Upper lobe of left lung (tissue), 6 donors: ENCODE measurements at regions not wholly inside any gene's neighbourhood (a gene's known extent, or its start where the extent isn't known, plus 50 kb on each side); places are given as distances from the start of the nearest gene placed in this dataset.

Experiments
- ATAC-seq, 2 donors: fragments of 200-7000 bp; cut with Tn5 transposase; one replicate each; pipeline ENCODE4 v1.9.1; 2022; ENCODE audit warnings: mild to moderate bottlenecking in 2 of 2, moderate library complexity in 2 of 2; ENCODE audit not compliant: low FRiP score in 2 of 2
- DNase-seq, 2 donors: peaks; one replicate each; pipeline ENCODE4 v3.0.0-alpha.2; 2019 to 2020
- H3K27ac ChIP-seq, 4 donors: fragments of 200-600 bp; sonication (generic); one replicate each; pipeline ENCODE4 v1.5.1; 2016 to 2019
- H3K27me3 ChIP-seq, 4 donors: fragments of 200-600 bp; sonication (generic); one replicate each; pipeline ENCODE4 v1.5.1; 2017 to 2019
- H3K36me3 ChIP-seq, 4 donors: fragments of 200-600 bp; sonication (generic); one replicate each; pipeline ENCODE4 v1.5.1; 2016 to 2019
- H3K4me1 ChIP-seq, 4 donors: fragments of 200-600 bp; sonication (generic); one replicate each; pipeline ENCODE4 v1.5.1; 2018 to 2019
- H3K4me3 ChIP-seq, 4 donors: fragments of 200-600 bp; sonication (generic); one replicate each; pipeline ENCODE4 v1.5.1; 2017 to 2019; ENCODE audit warnings: mild to moderate bottlenecking in 2 of 4, moderate library complexity in 1 of 4
- H3K9me3 ChIP-seq, 4 donors: fragments of 200-600 bp; sonication (generic); one replicate each; pipeline ENCODE4 v1.5.1; 2018 to 2019
- CTCF ChIP-seq, 6 experiments: fragments of 450-650 bp in 4 of 6; fragments of 200-600 bp in 2 of 6; sonication (generic) in 2 of 6; IDR thresholded peaks; one replicate each; pipeline ENCODE4 v1.5.1; 2016 to 2019; ENCODE audit warnings: antibody characterized with exemption in 6 of 6
- EP300 ChIP-seq, 4 donors: sonication (generic); formaldehyde crosslinking; IDR thresholded peaks; one replicate each; pipeline ENCODE4 v1.5.1; 2017; ENCODE audit warnings: antibody characterized with exemption in 4 of 4, control low read depth in 2 of 4
- POLR2A ChIP-seq, 4 donors: fragments of 450-650 bp; IDR thresholded peaks; one replicate each; pipeline ENCODE4 v1.5.1; 2016 to 2017; ENCODE audit warnings: antibody characterized with exemption in 4 of 4, mild to moderate bottlenecking in 2 of 4
- POLR2AphosphoS5 ChIP-seq, 2 donors: sonication (generic); formaldehyde crosslinking; IDR thresholded peaks; one replicate each; pipeline ENCODE4 v1.5.1; 2017; ENCODE audit warnings: antibody characterized with exemption in 2 of 2
- WGBS, 2 donors: methylation state at CpG; one replicate each; pipeline ENCODE4 v1.1.5; 2017 to 2018; 5-methylcytosine and 5-hydroxymethylcytosine counted together
- donor health status: DM: no; HTN: no; CAD: no; lungs with moderate emphysema.
- donor health status: DM: no; HTN: yes; CAD: no; lungs with severe emphysema.

DNA sequence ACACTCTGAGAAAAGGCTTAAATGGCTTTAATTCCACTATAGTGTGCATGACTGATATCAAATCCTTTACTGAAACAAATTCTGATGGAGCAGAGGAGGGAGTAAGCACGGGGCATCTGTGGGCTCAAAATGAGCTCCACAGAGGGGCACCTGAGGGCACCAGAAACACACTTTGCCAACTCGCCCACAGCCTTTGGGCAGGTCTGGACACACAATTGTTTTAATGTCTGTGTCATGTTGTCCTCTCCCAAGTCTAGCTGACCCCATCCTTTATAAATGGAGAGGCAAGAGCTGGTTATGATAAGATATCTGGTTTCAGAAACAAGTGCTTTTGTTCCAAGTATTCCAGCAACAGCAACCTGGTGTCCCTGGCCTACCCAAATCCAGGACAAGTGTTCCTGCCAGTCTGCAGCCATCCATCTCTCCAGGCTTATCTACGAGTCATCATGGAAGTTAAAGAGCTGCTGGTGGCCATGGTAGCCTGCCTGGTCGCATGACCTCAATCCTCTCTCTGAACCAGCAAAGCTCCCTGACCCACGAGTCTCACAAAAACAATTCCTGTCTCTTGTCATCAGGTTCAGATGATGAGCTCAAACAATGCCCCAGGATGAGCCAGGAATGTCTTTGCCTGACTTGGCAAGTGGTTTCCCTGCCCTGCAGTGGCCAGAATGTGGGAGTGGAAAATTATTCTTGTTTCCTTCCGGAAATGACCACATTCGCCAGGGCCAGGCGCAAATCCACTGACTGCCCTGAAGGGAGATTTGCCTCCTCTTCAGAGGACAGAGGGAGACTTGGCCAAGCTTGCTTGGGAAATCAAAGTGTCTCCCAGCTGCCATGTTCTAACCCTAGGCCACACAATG, 64.4 kb upstream of the TPM1 start:
- WGBS, 2 donors, result 76 to 80% methylated on average over 8 of the region's 8 CpGs
- no peaks in the 10 kb centered on the region for H3K4me1 ChIP-seq
- no peak overlapping the region for H3K27ac ChIP-seq
- H3K36me3 ChIP-seq, result no peaks in the 10 kb centered on the region
- DNase-seq (no peak), ATAC-seq (no peak)
- H3K4me3 ChIP-seq, result no peak overlapping the region
- no peak for TF ChIP-seq EP300 (IDR thresholded peaks at IDR 0.05)
- no peak for TF ChIP-seq POLR2A (IDR thresholded peaks at IDR 0.05)
- no peaks in the 10 kb centered on the region for H3K27me3 ChIP-seq
- no peaks in the 10 kb centered on the region for H3K9me3 ChIP-seq

DNA sequence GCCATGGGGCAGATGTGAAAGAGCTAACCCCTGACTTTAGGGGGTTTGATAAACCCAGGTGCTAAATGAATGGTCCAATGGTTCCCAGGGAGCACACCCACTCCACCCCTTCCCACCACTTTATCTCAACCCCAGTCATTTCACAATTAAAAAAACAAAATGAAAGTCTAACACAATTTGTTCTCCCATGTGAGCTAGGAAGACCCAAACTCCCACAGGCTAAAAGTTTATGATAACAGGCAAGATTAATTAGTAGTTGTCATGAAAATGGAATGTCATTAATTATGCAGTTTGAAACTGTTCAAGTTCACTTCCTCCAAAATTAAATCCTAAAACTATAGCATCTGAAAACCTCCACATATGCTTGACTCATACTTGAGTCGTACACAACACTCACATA, 63.3 kb upstream of the TPM1 start:
- Histone ChIP-seq H3K36me3 (no peaks in the 10 kb centered on the region), H3K9me3 (no peaks in the 10 kb centered on the region), H3K4me3 (no peak overlapping the region), H3K4me1 (no peaks in the 10 kb centered on the region), H3K27ac (no peak overlapping the region), H3K27me3 (no peaks in the 10 kb centered on the region)
- DNase-seq (no peak), ATAC-seq (no peak)
- TF ChIP-seq POLR2AphosphoS5 (IDR thresholded peaks at IDR 0.05) (no peak), POLR2A (IDR thresholded peaks at IDR 0.05) (no peak), CTCF (IDR thresholded peaks at IDR 0.05) (no peak), EP300 (IDR thresholded peaks at IDR 0.05) (no peak)
- 77 to 100% methylated on average over 1 of the region's 1 CpG for WGBS, 2 donors

DNA sequence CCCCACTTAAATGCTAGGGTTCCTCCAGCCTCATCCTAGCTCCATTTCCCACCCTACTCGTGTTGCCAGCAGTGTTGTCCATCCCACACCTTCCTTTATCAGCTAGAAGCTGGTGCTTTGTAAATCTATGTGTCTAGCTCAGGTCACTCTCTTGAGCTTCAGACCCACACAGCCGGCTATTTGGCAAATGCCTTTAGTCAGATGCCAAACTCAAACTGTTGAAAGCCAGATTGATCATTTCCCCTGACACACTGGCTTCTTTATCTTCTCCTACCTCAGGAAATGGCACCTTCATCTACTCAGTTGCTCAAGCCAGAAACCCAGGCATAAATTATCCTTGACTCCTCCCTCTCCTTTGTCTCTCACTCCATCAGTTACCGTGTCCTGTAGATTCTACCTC, 61.5 kb upstream of the TPM1 start:
- no peak overlapping the region for H3K27ac ChIP-seq
- no peak overlapping the region for H3K4me3 ChIP-seq
- no peaks in the 10 kb centered on the region for H3K36me3 ChIP-seq
- H3K27me3 ChIP-seq, result no peaks in the 10 kb centered on the region
- H3K9me3 ChIP-seq, result no peaks in the 10 kb centered on the region
- no peak for DNase-seq
- no peaks in the 10 kb centered on the region for H3K4me1 ChIP-seq
- WGBS, 2 donors, result 56 to 59% methylated on average over 3 of the region's 3 CpGs
- ATAC-seq, result no peak
- TF ChIP-seq POLR2A (IDR thresholded peaks at IDR 0.05) (no peak), CTCF (IDR thresholded peaks at IDR 0.05) (no peak), POLR2AphosphoS5 (IDR thresholded peaks at IDR 0.05) (no peak), EP300 (IDR thresholded peaks at IDR 0.05) (no peak)

GRCh38 chr15:62983956-62984355, 58.6 kb upstream of the TPM1 start:
- TF ChIP-seq EP300 (IDR thresholded peaks at IDR 0.05), result no peak
- no peak for TF ChIP-seq POLR2AphosphoS5 (IDR thresholded peaks at IDR 0.05)
- no peak for TF ChIP-seq POLR2A (IDR thresholded peaks at IDR 0.05)
- no peak for TF ChIP-seq CTCF (IDR thresholded peaks at IDR 0.05)
- WGBS, 2 donors, result 82 to 85% methylated on average over 8 of the region's 8 CpGs
- Histone ChIP-seq H3K27ac (no peak overlapping the region), H3K4me3 (no peak overlapping the region), H3K36me3 (no peaks in the 10 kb centered on the region), H3K4me1 (no peaks in the 10 kb centered on the region), H3K9me3 (no peaks in the 10 kb centered on the region), H3K27me3 (no peaks in the 10 kb centered on the region)
- ATAC-seq, result no peak
- no peak for DNase-seq

- no peaks in the 10 kb centered on the region for H3K27me3 ChIP-seq
- no peaks in the 10 kb centered on the region for H3K4me1 ChIP-seq
- no peak overlapping the region for H3K27ac ChIP-seq
- H3K9me3 ChIP-seq, result no peaks in the 10 kb centered on the region
- TF ChIP-seq POLR2A (IDR thresholded peaks at IDR 0.05) (no peak), POLR2AphosphoS5 (IDR thresholded peaks at IDR 0.05) (no peak), EP300 (IDR thresholded peaks at IDR 0.05) (no peak), CTCF (IDR thresholded peaks at IDR 0.05) (no peak)
- ATAC-seq, result no peak
- H3K4me3 ChIP-seq, result no peak overlapping the region
- DNase-seq, result no peak
- WGBS, 2 donors, result 74 to 80% methylated on average over 6 of the region's 6 CpGs
- no peaks in the 10 kb centered on the region for H3K36me3 ChIP-seq
These were observed 56.8 kb upstream of the TPM1 start for GRCh38 chr15:62985768-62986167.
